B cell (primary cell): ENCODE measurements at regions not wholly inside any gene's neighbourhood (a gene's known extent, or its start where the extent isn't known, plus 50 kb on each side); places are given as distances from the start of the nearest gene placed in this dataset.

Experiments used
- CTCF ChIP-seq: fragments of 200-600 bp; IDR thresholded peaks from one replicate; pipeline ENCODE4 v1.8.0; 2022; ENCODE audit warnings: antibody characterized with exemption, mild to moderate bottlenecking
- EZH2 ChIP-seq: IDR thresholded peaks from 2 replicates; pipeline ENCODE4 v1.6.1; 2012; ENCODE audit warnings: borderline replicate concordance, low read depth, mild to moderate bottlenecking, moderate library complexity, low read length; ENCODE audit not compliant: insufficient read depth, poor library complexity, severe bottlenecking

GRCh38 chr13:99741960-99742359, 229.6 kb downstream of the ZIC5 start:
- no peak for TF ChIP-seq EZH2
- TF ChIP-seq CTCF, result no peak
